Mesenchymal stem cell (in vitro differentiated cells and primary cell): ENCODE measurements at regions not wholly inside any gene's neighbourhood (a gene's known extent, or its start where the extent isn't known, plus 50 kb on each side); places are given as distances from the start of the nearest gene placed in this dataset.

Experiments used
- DNase-seq: peaks from one replicate; pipeline ENCODE4 v3.0.0-alpha.2; 2013
- H2AFZ ChIP-seq: one replicate; pipeline ENCODE4 v1.6.1; 2013; ENCODE audit warnings: low read depth, mild to moderate bottlenecking, control low read depth, inconsistent platforms, low read length, moderate library complexity
- H2AK5ac ChIP-seq: 2 replicates; pipeline ENCODE4 v1.6.1; 2013; ENCODE audit warnings: low read length, moderate library complexity, mild to moderate bottlenecking, inconsistent platforms; ENCODE audit not compliant: severe bottlenecking
- H2BK120ac ChIP-seq: one replicate; pipeline ENCODE4 v1.6.1; 2013; ENCODE audit warnings: low read depth, mild to moderate bottlenecking, inconsistent platforms, low read length, moderate library complexity
- H2BK12ac ChIP-seq, 2 experiments: one replicate each; pipeline ENCODE4 v1.6.1; 2013; ENCODE audit warnings: inconsistent platforms in 2 of 2, low read length in 2 of 2, mild to moderate bottlenecking in 2 of 2, moderate library complexity in 2 of 2, control low read depth in 1 of 2
- H2BK15ac ChIP-seq: one replicate; pipeline ENCODE4 v1.6.1; 2013; ENCODE audit warnings: mild to moderate bottlenecking, low read depth, inconsistent platforms; ENCODE audit not compliant: poor library complexity, severe bottlenecking
- H2BK5ac ChIP-seq: 2 replicates; pipeline ENCODE4 v1.6.1; 2013; ENCODE audit warnings: low read depth, mild to moderate bottlenecking, low read length, control low read depth, inconsistent platforms; ENCODE audit not compliant: poor library complexity, severe bottlenecking
- H3K14ac ChIP-seq, 2 experiments: one replicate each; pipeline ENCODE4 v1.6.1; 2013; ENCODE audit warnings: inconsistent platforms in 2 of 2, low read length in 2 of 2, control low read depth in 1 of 2, mild to moderate bottlenecking in 1 of 2, moderate library complexity in 1 of 2
- H3K18ac ChIP-seq, 2 experiments: one replicate each; pipeline ENCODE4 v1.6.1; 2013; ENCODE audit warnings: inconsistent platforms in 2 of 2, low read length in 2 of 2, control low read depth in 1 of 2, low read depth in 1 of 2, mild to moderate bottlenecking in 1 of 2
- H3K23ac ChIP-seq, 2 experiments: one replicate each; pipeline ENCODE4 v1.6.1; 2013; ENCODE audit warnings: inconsistent platforms in 2 of 2, low read length in 2 of 2, mild to moderate bottlenecking in 2 of 2, moderate library complexity in 2 of 2, control low read depth in 1 of 2
- H3K27ac ChIP-seq: 2 replicates; pipeline ENCODE4 v1.5.1; 2013; ENCODE audit warnings: mild to moderate bottlenecking, moderate library complexity, low read length, control low read depth, inconsistent platforms; ENCODE audit not compliant: poor library complexity, severe bottlenecking
- H3K27me3 ChIP-seq, 2 experiments: 2 replicates each; pipeline versions ENCODE4 v1.6.1 to v1.7.0; 2013; ENCODE audit warnings: low read length in 2 of 2, mild to moderate bottlenecking in 2 of 2, moderate library complexity in 2 of 2, control low read depth in 1 of 2, inconsistent platforms in 1 of 2; ENCODE audit not compliant: control insufficient read depth in 1 of 2, insufficient read depth in 1 of 2
- H3K36me3 ChIP-seq, 2 experiments: 2 replicates each; pipeline versions ENCODE4 v1.6.1 to v1.7.0; 2013; ENCODE audit warnings: low read length in 2 of 2, control low read depth in 1 of 2, inconsistent platforms in 1 of 2, low read depth in 1 of 2, mild to moderate bottlenecking in 1 of 2; ENCODE audit not compliant: insufficient read depth in 2 of 2, control insufficient read depth in 1 of 2
- H3K4ac ChIP-seq, 2 experiments: one replicate each; pipeline ENCODE4 v1.6.1; 2013; ENCODE audit warnings: inconsistent platforms in 2 of 2, low read length in 2 of 2, mild to moderate bottlenecking in 2 of 2, moderate library complexity in 2 of 2, control low read depth in 1 of 2, low read depth in 1 of 2
- H3K4me1 ChIP-seq: 2 replicates; pipeline ENCODE4 v1.6.1; 2013; ENCODE audit warnings: low read depth, low read length, control low read depth; ENCODE audit not compliant: control insufficient read depth, insufficient read depth
- H3K4me2 ChIP-seq: 2 replicates; pipeline ENCODE4 v1.6.1; 2013; ENCODE audit warnings: low read length, mild to moderate bottlenecking, inconsistent platforms; ENCODE audit not compliant: poor library complexity, severe bottlenecking
- H3K4me3 ChIP-seq, 2 experiments: 2 replicates each; pipeline versions ENCODE4 v1.5.1 to v1.7.0; 2013; ENCODE audit warnings: low read length in 2 of 2, mild to moderate bottlenecking in 2 of 2, control low read depth in 1 of 2, low read depth in 1 of 2; ENCODE audit not compliant: insufficient read depth in 1 of 2
- H3K79me1 ChIP-seq: replicated peaks from 2 replicates; pipeline ENCODE4 v1.6.1; 2013; ENCODE audit warnings: mild to moderate bottlenecking, control low read depth, low read length, inconsistent platforms; ENCODE audit not compliant: poor library complexity, severe bottlenecking
- H3K9ac ChIP-seq: 2 replicates; pipeline ENCODE4 v1.7.0; 2013; ENCODE audit warnings: mild to moderate bottlenecking, low read length, moderate library complexity
- H3K9me3 ChIP-seq: 2 replicates; pipeline ENCODE4 v1.7.0; 2013; ENCODE audit warnings: mild to moderate bottlenecking, low read length; ENCODE audit not compliant: control insufficient read depth
- H4K8ac ChIP-seq: one replicate; pipeline ENCODE4 v1.6.1; 2013; ENCODE audit warnings: inconsistent platforms, mild to moderate bottlenecking, low read length, moderate library complexity
- H4K91ac ChIP-seq: one replicate; pipeline ENCODE4 v1.6.1; 2013; ENCODE audit warnings: mild to moderate bottlenecking, low read length, inconsistent platforms
- WGBS: methylation state at CpG from one replicate; pipeline ENCODE4 v1.1.7; 2013; ENCODE audit warnings: mixed read lengths; 5-methylcytosine and 5-hydroxymethylcytosine counted together

- peaks cover 0 to 3% of the 10 kb centered on the region in 2 experiments for H3K27me3 ChIP-seq
- no peaks in the 10 kb centered on the region for H3K36me3 ChIP-seq
- no peak overlapping the region for H4K91ac ChIP-seq
- H4K8ac ChIP-seq: no peak overlapping the region
- H3K4me1 ChIP-seq: no peaks in the 10 kb centered on the region
- no peak overlapping the region for H2AFZ ChIP-seq
- no peak overlapping the region for H2AK5ac ChIP-seq
- no peaks in the 10 kb centered on the region for H3K9me3 ChIP-seq
- no peak overlapping the region for H3K14ac ChIP-seq
- no peak overlapping the region for H2BK12ac ChIP-seq
- H2BK120ac ChIP-seq: no peak overlapping the region
- H3K27ac ChIP-seq: no peak overlapping the region
- no peak overlapping the region for H3K4ac ChIP-seq
- no peak overlapping the region for H3K4me2 ChIP-seq
- no peak overlapping the region for H2BK15ac ChIP-seq
- H2BK5ac ChIP-seq: no peak overlapping the region
- WGBS: 15% methylated on average over 1 of the region's 2 CpGs
- no peaks in the 10 kb centered on the region for H3K79me1 ChIP-seq
- H3K18ac ChIP-seq: no peak overlapping the region
- no peak overlapping the region for H3K9ac ChIP-seq
- no peak for DNase-seq
- no peak overlapping the region for H3K4me3 ChIP-seq
- no peak overlapping the region for H3K23ac ChIP-seq
Observed at GRCh38 chr13:103157434-103158145, 91.4 kb upstream of the SLC10A2 start.

GRCh38 chr13:103157016-103157415 lies 90.8 kb upstream of the SLC10A2 start:
- no peak overlapping the region for H3K4me2 ChIP-seq
- H3K36me3 ChIP-seq: no peaks in the 10 kb centered on the region
- H3K79me1 ChIP-seq: no peaks in the 10 kb centered on the region
- no peaks in the 10 kb centered on the region for H3K9me3 ChIP-seq
- no peak overlapping the region for H3K14ac ChIP-seq
- DNase-seq: no peak
- no peak overlapping the region for H2BK120ac ChIP-seq
- no peak overlapping the region for H3K23ac ChIP-seq
- H2BK15ac ChIP-seq: no peak overlapping the region
- H3K27ac ChIP-seq: no peak overlapping the region
- no peak overlapping the region for H2AFZ ChIP-seq
- no peak overlapping the region for H2BK12ac ChIP-seq
- no peak overlapping the region for H3K9ac ChIP-seq
- no peak overlapping the region for H4K8ac ChIP-seq
- no peak overlapping the region for H2AK5ac ChIP-seq
- no peak overlapping the region for H3K4ac ChIP-seq
- no peak overlapping the region for H4K91ac ChIP-seq
- H3K18ac ChIP-seq: no peak overlapping the region
- no peak overlapping the region for H2BK5ac ChIP-seq
- no peaks in the 10 kb centered on the region for H3K4me1 ChIP-seq
- H3K4me3 ChIP-seq: no peak overlapping the region
- peaks cover 0 to 3% of the 10 kb centered on the region in 2 experiments for H3K27me3 ChIP-seq
- WGBS: 82% methylated on average over 2 of the region's 3 CpGs

- Histone ChIP-seq H2BK120ac (no peak overlapping the region), H3K4me1 (no peaks in the 10 kb centered on the region), H3K27me3 (peaks cover 0 to 3% of the 10 kb centered on the region in 2 experiments), H2BK12ac (no peak overlapping the region), H2BK5ac (no peak overlapping the region), H3K36me3 (no peaks in the 10 kb centered on the region), H2AK5ac (no peak overlapping the region), H4K8ac (no peak overlapping the region), H4K91ac (no peak overlapping the region), H3K4ac (no peak overlapping the region), H3K4me2 (no peak overlapping the region), H2AFZ (no peak overlapping the region), H2BK15ac (no peak overlapping the region), H3K4me3 (no peak overlapping the region), H3K79me1 (no peaks in the 10 kb centered on the region), H3K14ac (no peak overlapping the region), H3K27ac (no peak overlapping the region), H3K23ac (no peak overlapping the region), H3K9me3 (no peaks in the 10 kb centered on the region), H3K18ac (no peak overlapping the region), H3K9ac (no peak overlapping the region)
- WGBS: 80% methylated on average over 4 of the region's 6 CpGs
- no peak for DNase-seq
Observed at GRCh38 chr13:103156346-103156998, 90.3 kb upstream of the SLC10A2 start.

- Histone ChIP-seq H3K36me3 (no peaks in the 10 kb centered on the region), H2AK5ac (no peak overlapping the region), H3K4me3 (no peak overlapping the region), H2BK12ac (no peak overlapping the region), H3K14ac (no peak overlapping the region), H3K4ac (no peak overlapping the region), H3K18ac (no peak overlapping the region), H3K27ac (no peak overlapping the region), H4K91ac (no peak overlapping the region), H3K23ac (no peak overlapping the region), H3K79me1 (no peaks in the 10 kb centered on the region), H2BK5ac (no peak overlapping the region), H2BK120ac (no peak overlapping the region), H3K27me3 (peaks cover 0 to 3% of the 10 kb centered on the region in 2 experiments), H3K9ac (no peak overlapping the region), H3K4me1 (no peaks in the 10 kb centered on the region), H4K8ac (no peak overlapping the region), H2BK15ac (no peak overlapping the region), H2AFZ (no peak overlapping the region), H3K9me3 (no peaks in the 10 kb centered on the region), H3K4me2 (no peak overlapping the region)
- no peak for DNase-seq
- WGBS: 77% methylated on average over 2 of the region's 2 CpGs
Observed at GRCh38 chr13:103153466-103153865, 87.2 kb upstream of the SLC10A2 start.
